Epithelial cell of proximal tubule (primary cell): ENCODE measurements at regions not wholly inside any gene's neighbourhood (a gene's known extent, or its start where the extent isn't known, plus 50 kb on each side); places are given as distances from the start of the nearest gene placed in this dataset.

ENCODE experiments used
- DNase-seq: peaks from one replicate; pipeline ENCODE4 v3.0.0-alpha.2; 2011; ENCODE audit warnings: low read depth
- H3K4me3 ChIP-seq: 2 replicates; pipeline ENCODE4 v1.5.1; 2011; ENCODE audit warnings: low read depth, mild to moderate bottlenecking, low read length
- CTCF ChIP-seq: conservative IDR thresholded peaks from 2 replicates; pipeline ENCODE4 v1.5.1; 2012; ENCODE audit warnings: low read depth, mild to moderate bottlenecking, low read length

- no peak for TF ChIP-seq CTCF
- DNase-seq: no peak
These were observed 473.5 kb upstream of the MYT1L start for GRCh38 chr2:2804528-2804927.

GRCh38 chr2:2801458-2801857 lies 470.4 kb upstream of the MYT1L start:
- no peak overlapping the region for H3K4me3 ChIP-seq
- DNase-seq: no peak
- no peak for TF ChIP-seq CTCF

More at GRCh38 chr2:2804528-2804927, 473.5 kb upstream of the MYT1L start:
- no peak overlapping the region for H3K4me3 ChIP-seq

GRCh38 chr2:2800697-2801096 lies 469.6 kb upstream of the MYT1L start:
- no peak overlapping the region for H3K4me3 ChIP-seq

GRCh38 chr2:2800001-2800400 lies 468.9 kb upstream of the MYT1L start:
- DNase-seq: no peak
- no peak overlapping the region for H3K4me3 ChIP-seq
- TF ChIP-seq CTCF: no peak

More at GRCh38 chr2:2800697-2801096, 469.6 kb upstream of the MYT1L start:
- no peak for TF ChIP-seq CTCF
- no peak for DNase-seq

GRCh38 chr2:2799151-2799697 lies 468.1 kb upstream of the MYT1L start:
- no peak for DNase-seq
- TF ChIP-seq CTCF: no peak
- no peak overlapping the region for H3K4me3 ChIP-seq

- H3K4me3 ChIP-seq: no peak overlapping the region
- no peak for TF ChIP-seq CTCF
These were observed 467.3 kb upstream of the MYT1L start for GRCh38 chr2:2798337-2798736.

GRCh38 chr2:2797797-2798196 lies 466.7 kb upstream of the MYT1L start:
- no peak for DNase-seq
- TF ChIP-seq CTCF: no peak
- no peak overlapping the region for H3K4me3 ChIP-seq

More at GRCh38 chr2:2798337-2798736, 467.3 kb upstream of the MYT1L start:
- DNase-seq: no peak
